ENCODE measurements at regions not wholly inside any gene's neighbourhood (a gene's known extent, or its start where the extent isn't known, plus 50 kb on each side); places are given as distances from the start of the nearest gene placed in this dataset.

- H3K4me3 ChIP-seq: no peak overlapping the region
- DNase-seq (no peak), ATAC-seq (ENCODE audit: low FRiP score in 2 of 2) (no peak)
- no peaks in the 10 kb centered on the region for H3K4me1 ChIP-seq
- H3K9me3 ChIP-seq: peaks cover 0 to 9% (median 0%) of the 10 kb centered on the region in 4 donors
- H3K27me3 ChIP-seq: no peaks in the 10 kb centered on the region
- H3K36me3 ChIP-seq: no peaks in the 10 kb centered on the region
- WGBS, 2 donors: 67 to 76% methylated on average over 5 of the region's 5 CpGs
- TF ChIP-seq POLR2A (IDR thresholded peaks at IDR 0.05) (no peak), EP300 (IDR thresholded peaks at IDR 0.05) (no peak), CTCF (IDR thresholded peaks at IDR 0.05) (no peak), POLR2AphosphoS5 (IDR thresholded peaks at IDR 0.05) (no peak)
- H3K27ac ChIP-seq: no peak overlapping the region
Measured at GRCh38 chr2:139457873-139458272, 677.7 kb upstream of the NXPH2 start.

GRCh38 chr2:139454251-139454650, 674.1 kb upstream of the NXPH2 start:
- Histone ChIP-seq H3K4me1 (no peaks in the 10 kb centered on the region), H3K4me3 (no peak overlapping the region), H3K36me3 (no peaks in the 10 kb centered on the region), H3K27me3 (no peaks in the 10 kb centered on the region), H3K27ac (no peak overlapping the region), H3K9me3 (peaks cover 0 to 9% (median 0%) of the 10 kb centered on the region in 4 donors)
- DNase-seq: no peak
- TF ChIP-seq CTCF (IDR thresholded peaks at IDR 0.05) (no peak), POLR2A (IDR thresholded peaks at IDR 0.05) (no peak), POLR2AphosphoS5 (IDR thresholded peaks at IDR 0.05) (no peak), EP300 (IDR thresholded peaks at IDR 0.05) (no peak)
- 71 to 100% methylated on average over 1 of the region's 1 CpG for WGBS, 2 donors
- ATAC-seq (ENCODE audit: low FRiP score in 2 of 2): peak in 1 of 2 donors; percentile 34

GRCh38 chr2:139439100-139439499, 658.9 kb upstream of the NXPH2 start:
- H3K27me3 ChIP-seq: no peaks in the 10 kb centered on the region
- H3K36me3 ChIP-seq: no peaks in the 10 kb centered on the region
- H3K4me1 ChIP-seq: no peaks in the 10 kb centered on the region
- TF ChIP-seq POLR2AphosphoS5 (IDR thresholded peaks at IDR 0.05): no peak
- no peak for TF ChIP-seq EP300 (IDR thresholded peaks at IDR 0.05)
- TF ChIP-seq CTCF (IDR thresholded peaks at IDR 0.05): no peak
- no peak for TF ChIP-seq POLR2A (IDR thresholded peaks at IDR 0.05)
- no peak overlapping the region for H3K4me3 ChIP-seq
- DNase-seq (no peak), ATAC-seq (ENCODE audit: low FRiP score in 2 of 2) (no peak)
- H3K9me3 ChIP-seq: no peaks in the 10 kb centered on the region
- no peak overlapping the region for H3K27ac ChIP-seq

- no peak for ATAC-seq (ENCODE audit: low FRiP score in 2 of 2)
- Histone ChIP-seq H3K4me1 (no peaks in the 10 kb centered on the region), H3K27me3 (no peaks in the 10 kb centered on the region), H3K4me3 (no peak overlapping the region), H3K36me3 (no peaks in the 10 kb centered on the region), H3K9me3 (no peaks in the 10 kb centered on the region), H3K27ac (no peak overlapping the region)
- TF ChIP-seq EP300 (IDR thresholded peaks at IDR 0.05) (no peak), CTCF (IDR thresholded peaks at IDR 0.05) (no peak), POLR2A (IDR thresholded peaks at IDR 0.05) (no peak), POLR2AphosphoS5 (IDR thresholded peaks at IDR 0.05) (no peak)
- WGBS, 2 donors: 78 to 87% methylated on average over 3 of the region's 3 CpGs
- no peak for DNase-seq
Measured at GRCh38 chr2:139438478-139438877, 658.3 kb upstream of the NXPH2 start.

- Histone ChIP-seq H3K36me3 (no peaks in the 10 kb centered on the region), H3K27ac (no peak overlapping the region), H3K4me3 (no peak overlapping the region), H3K9me3 (no peaks in the 10 kb centered on the region), H3K27me3 (no peaks in the 10 kb centered on the region), H3K4me1 (no peaks in the 10 kb centered on the region)
- ATAC-seq (ENCODE audit: low FRiP score in 2 of 2): no peak
- no peak for TF ChIP-seq EP300 (IDR thresholded peaks at IDR 0.05)
- TF ChIP-seq POLR2AphosphoS5 (IDR thresholded peaks at IDR 0.05): no peak
- no peak for DNase-seq
- WGBS, 2 donors: 79 to 80% methylated on average over 4 of the region's 4 CpGs
Measured at GRCh38 chr2:139427164-139427563, 647.0 kb upstream of the NXPH2 start.

Data from upper lobe of left lung (tissue), 6 donors.